ENCODE measurements at regions not wholly inside any gene's neighbourhood (a gene's known extent, or its start where the extent isn't known, plus 50 kb on each side); places are given as distances from the start of the nearest gene placed in this dataset.

DNA sequence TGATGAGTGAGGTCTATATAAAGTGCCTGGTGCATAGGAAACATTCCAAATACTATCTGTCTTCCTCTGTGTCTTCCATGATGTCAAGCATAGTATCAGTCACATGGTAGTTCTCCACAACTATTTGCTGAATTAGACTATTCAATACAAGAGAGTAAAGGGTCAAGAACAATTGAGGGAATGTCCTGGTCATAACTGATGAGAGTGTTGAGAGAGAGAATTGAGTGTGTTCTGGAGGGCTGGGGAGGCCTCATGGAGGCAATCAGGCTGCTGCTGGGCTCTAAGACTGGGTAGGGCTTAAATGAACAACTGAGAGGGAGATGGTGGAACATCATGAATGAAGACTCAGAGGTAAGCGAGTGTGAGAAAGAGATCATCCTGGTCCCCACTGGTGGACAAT, 433.7 kb upstream of the ONECUT1 start:
- TF ChIP-seq POLR2A (IDR thresholded peaks at IDR 0.05), result no peak
- TF ChIP-seq, protein P1, sequence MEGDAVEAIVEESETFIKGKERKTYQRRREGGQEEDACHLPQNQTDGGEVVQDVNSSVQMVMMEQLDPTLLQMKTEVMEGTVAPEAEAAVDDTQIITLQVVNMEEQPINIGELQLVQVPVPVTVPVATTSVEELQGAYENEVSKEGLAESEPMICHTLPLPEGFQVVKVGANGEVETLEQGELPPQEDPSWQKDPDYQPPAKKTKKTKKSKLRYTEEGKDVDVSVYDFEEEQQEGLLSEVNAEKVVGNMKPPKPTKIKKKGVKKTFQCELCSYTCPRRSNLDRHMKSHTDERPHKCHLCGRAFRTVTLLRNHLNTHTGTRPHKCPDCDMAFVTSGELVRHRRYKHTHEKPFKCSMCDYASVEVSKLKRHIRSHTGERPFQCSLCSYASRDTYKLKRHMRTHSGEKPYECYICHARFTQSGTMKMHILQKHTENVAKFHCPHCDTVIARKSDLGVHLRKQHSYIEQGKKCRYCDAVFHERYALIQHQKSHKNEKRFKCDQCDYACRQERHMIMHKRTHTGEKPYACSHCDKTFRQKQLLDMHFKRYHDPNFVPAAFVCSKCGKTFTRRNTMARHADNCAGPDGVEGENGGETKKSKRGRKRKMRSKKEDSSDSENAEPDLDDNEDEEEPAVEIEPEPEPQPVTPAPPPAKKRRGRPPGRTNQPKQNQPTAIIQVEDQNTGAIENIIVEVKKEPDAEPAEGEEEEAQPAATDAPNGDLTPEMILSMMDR (IDR thresholded peaks at IDR 0.05), result no peak
- Histone ChIP-seq H3K27ac (no peak overlapping the region), H3K36me3 (replicated peaks in 1 of 2; ENCODE audit: insufficient read depth in 1 of 2, low read depth in 2 of 2) (no peaks in the 10 kb centered on the region), H3K9me3 (no peaks in the 10 kb centered on the region), H3K4me1 (no peaks in the 10 kb centered on the region), H3K27me3 (no peaks in the 10 kb centered on the region), H3K4me3 (no peak overlapping the region)
- intact Hi-C loops (cut with DNase I), result no loop called here
- DNase-seq, result no peak
- ATAC-seq, result no peak
- WGBS, 2 donors, result 89 to 92% methylated on average over 1 of the region's 1 CpG

DNA sequence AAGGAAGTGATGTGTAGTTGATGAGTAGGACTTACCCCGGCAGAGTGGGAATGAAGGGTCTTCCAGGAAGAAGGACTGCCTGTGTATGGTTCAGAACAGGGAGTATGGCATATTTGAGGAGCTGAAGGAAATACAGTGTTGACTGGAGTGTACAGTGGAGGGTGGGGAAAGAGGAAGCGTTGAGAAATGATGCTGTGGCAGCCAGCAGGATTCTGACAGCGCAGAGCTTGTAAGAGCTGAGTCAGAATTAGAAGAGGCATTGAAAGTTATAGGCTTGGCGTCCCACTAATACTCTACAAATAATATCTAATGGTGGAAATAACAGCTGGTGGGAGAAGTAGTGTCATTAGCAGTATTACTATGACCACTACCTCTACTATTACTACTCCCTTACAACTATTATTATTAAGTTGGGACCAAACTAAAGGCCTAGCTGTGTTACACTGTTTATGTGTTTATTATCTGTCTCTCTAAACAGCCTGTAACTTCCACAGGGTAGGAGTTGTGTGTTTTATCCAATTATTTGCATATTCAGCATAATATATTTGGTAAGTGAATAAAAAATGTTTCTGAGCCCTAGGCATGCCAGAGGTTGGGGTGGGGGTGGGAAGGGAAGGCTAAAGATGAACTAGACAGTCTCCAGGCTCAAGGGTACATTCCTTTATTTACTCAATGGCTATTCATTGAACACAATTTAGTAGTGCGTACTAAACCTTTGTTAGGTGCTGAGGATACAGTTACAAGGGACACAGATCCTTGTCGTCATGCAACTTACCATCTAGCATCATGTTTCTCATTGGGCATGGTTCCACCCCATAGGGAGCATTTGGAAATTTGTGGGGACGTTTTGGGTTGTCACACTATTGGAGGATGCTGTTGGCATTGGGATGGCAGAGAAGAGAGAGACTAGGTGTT, 428.8 kb upstream of the ONECUT1 start:
- DNase-seq (no peak), ATAC-seq (no peak)
- intact Hi-C loops (cut with DNase I), result no loop called here
- TF ChIP-seq POLR2A (IDR thresholded peaks at IDR 0.05), result no peak
- TF ChIP-seq, protein P1 (IDR thresholded peaks at IDR 0.05), result no peak
- no peaks in the 10 kb centered on the region for H3K9me3 ChIP-seq
- no peak overlapping the region for H3K4me3 ChIP-seq
- WGBS, 2 donors, result 82 to 83% methylated on average over 7 of the region's 7 CpGs
- no peaks in the 10 kb centered on the region for H3K4me1 ChIP-seq
- H3K27me3 ChIP-seq, result no peaks in the 10 kb centered on the region
- no peaks in the 10 kb centered on the region for H3K36me3 ChIP-seq (replicated peaks in 1 of 2; ENCODE audit: insufficient read depth in 1 of 2, low read depth in 2 of 2)
- no peak overlapping the region for H3K27ac ChIP-seq

DNA sequence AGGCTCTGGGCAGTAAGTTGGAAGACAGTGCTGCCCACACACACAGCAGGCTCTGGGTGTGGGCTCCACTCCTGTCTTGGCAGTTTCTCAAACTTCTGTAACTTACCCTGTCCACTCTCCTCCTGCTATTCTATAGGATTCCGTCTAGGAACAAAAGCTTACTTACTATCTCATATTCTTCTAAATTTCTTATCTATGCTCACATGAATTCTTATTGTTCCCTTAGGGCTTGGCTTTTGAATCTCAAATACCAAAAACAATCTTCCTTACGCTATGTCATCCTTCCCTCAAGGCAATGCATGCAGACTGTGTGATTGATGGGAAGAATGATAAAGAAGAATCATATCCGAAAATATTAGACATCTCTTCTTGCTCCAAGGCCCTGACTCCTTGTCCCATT, 425.9 kb upstream of the ONECUT1 start:
- DNase-seq, result no peak
- H3K9me3 ChIP-seq, result no peaks in the 10 kb centered on the region
- 87 to 92% methylated on average over 3 of the region's 3 CpGs for WGBS, 2 donors
- TF ChIP-seq POLR2A (IDR thresholded peaks at IDR 0.05), result no peak
- TF ChIP-seq, protein P1 (IDR thresholded peaks at IDR 0.05), result no peak
- intact Hi-C loops (cut with DNase I), result no loop called here
- H3K4me3 ChIP-seq, result no peak overlapping the region
- H3K36me3 ChIP-seq (replicated peaks in 1 of 2; ENCODE audit: insufficient read depth in 1 of 2, low read depth in 2 of 2), result no peaks in the 10 kb centered on the region
- ATAC-seq, result no peak
- H3K27me3 ChIP-seq, result no peaks in the 10 kb centered on the region
- H3K27ac ChIP-seq, result no peak overlapping the region
- no peaks in the 10 kb centered on the region for H3K4me1 ChIP-seq

DNA sequence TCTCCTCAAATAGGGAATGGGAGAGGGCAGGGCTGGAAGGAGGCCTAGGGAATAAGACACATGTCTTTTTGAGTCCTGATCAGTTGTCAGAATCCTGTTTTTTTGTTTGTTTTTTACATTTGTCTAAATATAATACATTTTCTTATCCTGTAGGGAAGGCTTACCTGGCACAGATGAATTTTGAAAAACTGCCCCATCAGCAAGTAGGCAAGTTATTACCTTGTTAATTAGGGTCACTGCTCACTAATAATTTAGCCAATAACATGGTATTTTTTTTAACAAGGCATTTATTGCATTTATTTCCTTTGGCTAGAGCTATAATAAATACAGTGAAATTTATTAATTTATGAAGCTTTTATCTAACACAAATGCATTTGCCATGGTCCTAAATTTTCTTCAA, 423.2 kb upstream of the ONECUT1 start:
- Histone ChIP-seq H3K9me3 (no peaks in the 10 kb centered on the region), H3K36me3 (replicated peaks in 1 of 2; ENCODE audit: insufficient read depth in 1 of 2, low read depth in 2 of 2) (no peaks in the 10 kb centered on the region), H3K4me1 (no peaks in the 10 kb centered on the region), H3K27ac (no peak overlapping the region), H3K4me3 (no peak overlapping the region), H3K27me3 (no peaks in the 10 kb centered on the region)
- DNase-seq (no peak), ATAC-seq (no peak)
- intact Hi-C loops (cut with DNase I), result no loop called here
- no peak for TF ChIP-seq POLR2A (IDR thresholded peaks at IDR 0.05)
- TF ChIP-seq, protein P1 (IDR thresholded peaks at IDR 0.05), result no peak

DNA sequence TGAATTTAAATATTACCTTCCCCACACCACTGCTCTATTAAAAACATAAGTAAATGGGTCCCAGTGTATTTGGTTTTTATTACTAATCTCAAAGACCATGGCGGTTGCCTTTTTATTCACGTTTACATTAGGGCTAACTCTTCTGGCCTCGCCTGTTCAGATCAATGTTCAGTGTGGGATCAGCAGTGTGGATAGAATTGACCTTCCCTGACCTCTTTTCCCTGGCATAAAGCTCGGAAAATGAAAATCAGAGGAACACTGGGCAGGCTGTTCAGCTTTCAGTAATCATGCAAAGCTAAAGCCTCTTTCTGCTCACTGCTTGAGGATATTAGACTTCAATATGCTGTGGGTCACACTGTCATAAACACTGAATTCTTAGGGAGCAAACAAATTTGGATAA, 422.6 kb upstream of the ONECUT1 start:
- Histone ChIP-seq H3K27me3 (no peaks in the 10 kb centered on the region), H3K36me3 (replicated peaks in 1 of 2; ENCODE audit: insufficient read depth in 1 of 2, low read depth in 2 of 2) (no peaks in the 10 kb centered on the region), H3K27ac (no peak overlapping the region), H3K9me3 (no peaks in the 10 kb centered on the region), H3K4me3 (no peak overlapping the region), H3K4me1 (no peaks in the 10 kb centered on the region)
- intact Hi-C loops (cut with DNase I), result no loop called here
- WGBS, 2 donors, result 58 to 59% methylated on average over 4 of the region's 4 CpGs
- no peak for TF ChIP-seq POLR2A (IDR thresholded peaks at IDR 0.05)
- TF ChIP-seq, protein P1 (IDR thresholded peaks at IDR 0.05), result no peak
- ATAC-seq (no peak), DNase-seq (no peak)
